ENCODE measurements at regions not wholly inside any gene's neighbourhood (a gene's known extent, or its start where the extent isn't known, plus 50 kb on each side); places are given as distances from the start of the nearest gene placed in this dataset.

GRCh38 chr20:60999250-60999649 lies 252.8 kb upstream of the CDH4 start:
- 0 out of 2 replicates have a peak, but pooled peaks cover 1% of the 10 kb centered on the region for H3K4me1 ChIP-seq (ENCODE audit: control insufficient read depth, insufficient read depth, low read length)
- no peaks in the 10 kb centered on the region for H3K9me3 ChIP-seq (ENCODE audit: control insufficient read depth, insufficient read depth, low read length)
- DNase-seq (ENCODE audit: low read depth, low spot score): no peak
- H3K27ac ChIP-seq (ENCODE audit: low read length): no peak overlapping the region
- no peak overlapping the region for H3K4me3 ChIP-seq (ENCODE audit: low read length)
- WGBS (ENCODE audit: insufficient coverage, insufficient read length): no CpG with 5 or more reads among the region's 5 CpGs
- no peaks in the 10 kb centered on the region; the same call in 1 of the 2 replicates for H3K27me3 ChIP-seq (ENCODE audit: control insufficient read depth, insufficient read depth, low read length)
- H3K36me3 ChIP-seq (ENCODE audit: control insufficient read depth, insufficient read depth, low read length): no peaks in the 10 kb centered on the region

- Histone ChIP-seq H3K4me1 (ENCODE audit: control insufficient read depth, insufficient read depth, low read length) (no peaks in the 10 kb centered on the region), H3K27ac (ENCODE audit: low read length) (no peak overlapping the region), H3K36me3 (ENCODE audit: control insufficient read depth, insufficient read depth, low read length) (no peaks in the 10 kb centered on the region), H3K9me3 (ENCODE audit: control insufficient read depth, insufficient read depth, low read length) (no peaks in the 10 kb centered on the region), H3K27me3 (ENCODE audit: control insufficient read depth, insufficient read depth, low read length) (no peaks in the 10 kb centered on the region; the same call in none of the 2 replicates), H3K4me3 (ENCODE audit: low read length) (no peak overlapping the region)
- no CpG with 5 or more reads among the region's 6 CpGs for WGBS (ENCODE audit: insufficient coverage, insufficient read length)
- DNase-seq (ENCODE audit: low read depth, low spot score): no peak
Observed at GRCh38 chr20:61002090-61002489, 250.0 kb upstream of the CDH4 start.

GRCh38 chr20:61014491-61014890 lies 237.6 kb upstream of the CDH4 start:
- H3K27me3 ChIP-seq (ENCODE audit: control insufficient read depth, insufficient read depth, low read length): no peaks in the 10 kb centered on the region
- no peaks in the 10 kb centered on the region; the same call in 1 of the 2 replicates for H3K4me1 ChIP-seq (ENCODE audit: control insufficient read depth, insufficient read depth, low read length)
- H3K36me3 ChIP-seq (ENCODE audit: control insufficient read depth, insufficient read depth, low read length): no peaks in the 10 kb centered on the region
- H3K27ac ChIP-seq (ENCODE audit: low read length): no peak overlapping the region
- no peaks in the 10 kb centered on the region for H3K9me3 ChIP-seq (ENCODE audit: control insufficient read depth, insufficient read depth, low read length)
- peak; percentile 9 for DNase-seq (ENCODE audit: low read depth, low spot score)
- no peak overlapping the region for H3K4me3 ChIP-seq (ENCODE audit: low read length)
- no CpG with 5 or more reads among the region's 5 CpGs for WGBS (ENCODE audit: insufficient coverage, insufficient read length)

GRCh38 chr20:61015602-61016001 lies 236.5 kb upstream of the CDH4 start:
- H3K4me3 ChIP-seq (ENCODE audit: low read length): no peak overlapping the region
- H3K27me3 ChIP-seq (ENCODE audit: control insufficient read depth, insufficient read depth, low read length): no peaks in the 10 kb centered on the region
- no peak for DNase-seq (ENCODE audit: low read depth, low spot score)
- H3K27ac ChIP-seq (ENCODE audit: low read length): no peak overlapping the region
- WGBS (ENCODE audit: insufficient coverage, insufficient read length): no CpG with 5 or more reads among the region's 6 CpGs
- no peaks in the 10 kb centered on the region; the same call in 1 of the 2 replicates for H3K4me1 ChIP-seq (ENCODE audit: control insufficient read depth, insufficient read depth, low read length)
- H3K36me3 ChIP-seq (ENCODE audit: control insufficient read depth, insufficient read depth, low read length): no peaks in the 10 kb centered on the region
- H3K9me3 ChIP-seq (ENCODE audit: control insufficient read depth, insufficient read depth, low read length): no peaks in the 10 kb centered on the region

GRCh38 chr20:61019322-61019721 lies 232.7 kb upstream of the CDH4 start:
- no CpG with 5 or more reads among the region's 14 CpGs for WGBS (ENCODE audit: insufficient coverage, insufficient read length)
- Histone ChIP-seq H3K4me3 (ENCODE audit: low read length) (no peak overlapping the region), H3K27ac (ENCODE audit: low read length) (no peak overlapping the region), H3K9me3 (ENCODE audit: control insufficient read depth, insufficient read depth, low read length) (no peaks in the 10 kb centered on the region), H3K4me1 (ENCODE audit: control insufficient read depth, insufficient read depth, low read length) (no peaks in the 10 kb centered on the region; the same call in 1 of the 2 replicates), H3K27me3 (ENCODE audit: control insufficient read depth, insufficient read depth, low read length) (no peaks in the 10 kb centered on the region), H3K36me3 (ENCODE audit: control insufficient read depth, insufficient read depth, low read length) (no peaks in the 10 kb centered on the region)
- DNase-seq (ENCODE audit: low read depth, low spot score): no peak

GRCh38 chr20:61023612-61024011 lies 228.4 kb upstream of the CDH4 start:
- H3K27me3 ChIP-seq (ENCODE audit: control insufficient read depth, insufficient read depth, low read length): no peaks in the 10 kb centered on the region
- no CpG with 5 or more reads among the region's 29 CpGs for WGBS (ENCODE audit: insufficient coverage, insufficient read length)
- no peak overlapping the region for H3K27ac ChIP-seq (ENCODE audit: low read length)
- no peaks in the 10 kb centered on the region for H3K9me3 ChIP-seq (ENCODE audit: control insufficient read depth, insufficient read depth, low read length)
- no peaks in the 10 kb centered on the region for H3K4me1 ChIP-seq (ENCODE audit: control insufficient read depth, insufficient read depth, low read length)
- DNase-seq (ENCODE audit: low read depth, low spot score): no peak
- H3K36me3 ChIP-seq (ENCODE audit: control insufficient read depth, insufficient read depth, low read length): no peaks in the 10 kb centered on the region
- no peak overlapping the region for H3K4me3 ChIP-seq (ENCODE audit: low read length)

- H3K27me3 ChIP-seq (ENCODE audit: control insufficient read depth, insufficient read depth, low read length): no peaks in the 10 kb centered on the region
Observed at GRCh38 chr20:61024390-61024789, 227.7 kb upstream of the CDH4 start.

GRCh38 chr20:61025536-61025935 lies 226.5 kb upstream of the CDH4 start:
- H3K4me1 ChIP-seq (ENCODE audit: control insufficient read depth, insufficient read depth, low read length): no peaks in the 10 kb centered on the region
- H3K4me3 ChIP-seq (ENCODE audit: low read length): no peak overlapping the region
- no peak overlapping the region for H3K27ac ChIP-seq (ENCODE audit: low read length)
- H3K36me3 ChIP-seq (ENCODE audit: control insufficient read depth, insufficient read depth, low read length): no peaks in the 10 kb centered on the region
- no peaks in the 10 kb centered on the region for H3K27me3 ChIP-seq (ENCODE audit: control insufficient read depth, insufficient read depth, low read length)
- DNase-seq (ENCODE audit: low read depth, low spot score): no peak
- no peaks in the 10 kb centered on the region for H3K9me3 ChIP-seq (ENCODE audit: control insufficient read depth, insufficient read depth, low read length)
- no CpG with 5 or more reads among the region's 10 CpGs for whole genome bisulfite sequencing (ENCODE audit: insufficient coverage, insufficient read length)

More at GRCh38 chr20:61024390-61024789, 227.7 kb upstream of the CDH4 start:
- no peak for DNase-seq (ENCODE audit: low read depth, low spot score)
- no peak overlapping the region for H3K27ac ChIP-seq (ENCODE audit: low read length)
- no peak overlapping the region for H3K4me3 ChIP-seq (ENCODE audit: low read length)
- no peaks in the 10 kb centered on the region for H3K4me1 ChIP-seq (ENCODE audit: control insufficient read depth, insufficient read depth, low read length)
- H3K36me3 ChIP-seq (ENCODE audit: control insufficient read depth, insufficient read depth, low read length): no peaks in the 10 kb centered on the region
- WGBS (ENCODE audit: insufficient coverage, insufficient read length): no CpG with 5 or more reads among the region's 11 CpGs
- no peaks in the 10 kb centered on the region for H3K9me3 ChIP-seq (ENCODE audit: control insufficient read depth, insufficient read depth, low read length)

- no peaks in the 10 kb centered on the region for H3K27me3 ChIP-seq (ENCODE audit: control insufficient read depth, insufficient read depth, low read length)
- no CpG with 5 or more reads among the region's 6 CpGs for WGBS (ENCODE audit: insufficient coverage, insufficient read length)
Observed at GRCh38 chr20:61026173-61026572, 225.9 kb upstream of the CDH4 start.

GRCh38 chr20:61026731-61027130 lies 225.3 kb upstream of the CDH4 start:
- Histone ChIP-seq H3K27me3 (ENCODE audit: control insufficient read depth, insufficient read depth, low read length) (no peaks in the 10 kb centered on the region), H3K4me1 (ENCODE audit: control insufficient read depth, insufficient read depth, low read length) (no peaks in the 10 kb centered on the region), H3K27ac (ENCODE audit: low read length) (no peak overlapping the region), H3K36me3 (ENCODE audit: control insufficient read depth, insufficient read depth, low read length) (no peaks in the 10 kb centered on the region), H3K4me3 (ENCODE audit: low read length) (no peak overlapping the region), H3K9me3 (ENCODE audit: control insufficient read depth, insufficient read depth, low read length) (no peaks in the 10 kb centered on the region)
- WGBS (ENCODE audit: insufficient coverage, insufficient read length): 100% methylated on average over 2 of the region's 5 CpGs
- no peak for DNase-seq (ENCODE audit: low read depth, low spot score)

More at GRCh38 chr20:61026173-61026572, 225.9 kb upstream of the CDH4 start:
- no peak for DNase-seq (ENCODE audit: low read depth, low spot score)
- Histone ChIP-seq H3K9me3 (ENCODE audit: control insufficient read depth, insufficient read depth, low read length) (no peaks in the 10 kb centered on the region), H3K36me3 (ENCODE audit: control insufficient read depth, insufficient read depth, low read length) (no peaks in the 10 kb centered on the region), H3K4me1 (ENCODE audit: control insufficient read depth, insufficient read depth, low read length) (no peaks in the 10 kb centered on the region), H3K4me3 (ENCODE audit: low read length) (no peak overlapping the region), H3K27ac (ENCODE audit: low read length) (no peak overlapping the region)

GRCh38 chr20:61027218-61027617 lies 224.8 kb upstream of the CDH4 start:
- H3K9me3 ChIP-seq (ENCODE audit: control insufficient read depth, insufficient read depth, low read length): no peaks in the 10 kb centered on the region
- DNase-seq (ENCODE audit: low read depth, low spot score): no peak
- no peaks in the 10 kb centered on the region for H3K4me1 ChIP-seq (ENCODE audit: control insufficient read depth, insufficient read depth, low read length)
- WGBS (ENCODE audit: insufficient coverage, insufficient read length): no CpG with 5 or more reads among the region's 4 CpGs
- H3K4me3 ChIP-seq (ENCODE audit: low read length): no peak overlapping the region
- H3K36me3 ChIP-seq (ENCODE audit: control insufficient read depth, insufficient read depth, low read length): no peaks in the 10 kb centered on the region
- no peaks in the 10 kb centered on the region for H3K27me3 ChIP-seq (ENCODE audit: control insufficient read depth, insufficient read depth, low read length)
- H3K27ac ChIP-seq (ENCODE audit: low read length): no peak overlapping the region
